OCI-LY7 (cell line): ENCODE measurements at regions not wholly inside any gene's neighbourhood (a gene's known extent, or its start where the extent isn't known, plus 50 kb on each side); places are given as distances from the start of the nearest gene placed in this dataset.

ENCODE experiments used
- BruUV-seq: library from RNA; stranded (reverse); fragments of 400-500 nt; replicated peaks from 2 replicates; lab custom pipeline; 2021; lab: Mats Ljungman, UMichigan
- CTCF ChIA-PET: fragments of 300-600 bp; sonication (Branson Sonifier 250); formaldehyde crosslinking; loops from one replicate; lab custom pipeline; 2022; ENCODE audit warnings: antibody characterized with exemption; ENCODE audit not compliant: unreplicated experiment; lab: Charles Lee
- POLR2A ChIA-PET: fragments of 300-600 bp; sonication (Branson Sonifier 250); formaldehyde crosslinking; loops from one replicate; lab custom pipeline; 2022; ENCODE audit warnings: antibody characterized with exemption; lab: Charles Lee
- DNase-seq: peaks from one replicate; pipeline ENCODE4 v3.0.0-alpha.2; 2015; ENCODE audit warnings: low spot score
- H2AFZ ChIP-seq: fragments of 200-600 bp; sonication (generic), shearing (Covaris generic); 2 replicates; pipeline ENCODE4 v1.6.1; 2014; ENCODE audit warnings: mild to moderate bottlenecking, antibody characterized with exemption, low read length, moderate library complexity
- H3K27ac ChIP-seq: fragments of 200-600 bp; sonication (generic); 2 replicates; pipeline ENCODE4 v1.5.1; 2014; ENCODE audit warnings: mixed run types, low read depth, mild to moderate bottlenecking, moderate library complexity, low read length, inconsistent platforms; ENCODE audit not compliant: poor library complexity, severe bottlenecking
- H3K36me3 ChIP-seq: fragments of 200-600 bp; sonication (generic); 2 replicates; pipeline ENCODE4 v1.6.1; 2014; ENCODE audit warnings: mild to moderate bottlenecking, antibody characterized with exemption, low read length, moderate library complexity, mixed read lengths; ENCODE audit not compliant: insufficient read depth
- H3K4me1 ChIP-seq: fragments of 200-600 bp; sonication (generic); 2 replicates; pipeline ENCODE4 v1.5.1; 2014; ENCODE audit warnings: mild to moderate bottlenecking, low read length; ENCODE audit not compliant: insufficient read depth, poor library complexity, severe bottlenecking
- H3K4me2 ChIP-seq: fragments of 200-600 bp; sonication (generic); 2 replicates; pipeline ENCODE4 v1.6.1; 2014; ENCODE audit warnings: mild to moderate bottlenecking, low read length
- H3K4me3 ChIP-seq: fragments of 200-600 bp; sonication (generic); 2 replicates; pipeline ENCODE4 v1.5.1; 2014; ENCODE audit warnings: mild to moderate bottlenecking, low read depth, low read length; ENCODE audit not compliant: poor library complexity, severe bottlenecking
- H3K79me2 ChIP-seq: fragments of 200-600 bp; sonication (generic); 2 replicates; pipeline ENCODE4 v1.6.1; 2016; ENCODE audit warnings: low read depth, mild to moderate bottlenecking, low read length, moderate library complexity, mixed read lengths; ENCODE audit not compliant: insufficient read depth
- H3K9me2 ChIP-seq: fragments of 200-600 bp; sonication (generic); 2 replicates; pipeline ENCODE4 v1.6.1; 2016; ENCODE audit warnings: mild to moderate bottlenecking, low read length, mixed read lengths; ENCODE audit not compliant: insufficient read depth
- H3K9me3 ChIP-seq: fragments of 200-600 bp; sonication (generic); 2 replicates; pipeline ENCODE4 v1.6.1; 2014; ENCODE audit warnings: mild to moderate bottlenecking, mixed run types, low read length, mixed read lengths
- H4K20me1 ChIP-seq: fragments of 200-600 bp; sonication (generic); 2 replicates; pipeline ENCODE4 v1.6.1; 2014; ENCODE audit warnings: mild to moderate bottlenecking, antibody characterized with exemption, low read length, moderate library complexity, mixed read lengths; ENCODE audit not compliant: insufficient read depth
- EZH2phosphoT487 ChIP-seq: fragments of 200-600 bp; sonication (generic); IDR thresholded peaks from 2 replicates; pipeline ENCODE4 v1.6.1; 2018; ENCODE audit warnings: low read depth, borderline replicate concordance, mild to moderate bottlenecking, mixed run types, antibody characterized with exemption, low read length, moderate library complexity, mixed read lengths
- intact Hi-C: fragments of 100-400 bp; cut with micrococcal nuclease; formaldehyde crosslinking; loops from one replicate; pipeline ENCODE4 v1.10.0; 2022; ENCODE audit not compliant: unreplicated experiment
- TF ChIP-seq, protein P1 (sequence below): fragments of 200-600 bp; sonication (generic); conservative IDR thresholded peaks from 2 replicates; pipeline ENCODE4 v1.5.1; 2014; ENCODE audit warnings: mild to moderate bottlenecking, antibody characterized with exemption, low read length, moderate library complexity, mixed read lengths

DNA sequence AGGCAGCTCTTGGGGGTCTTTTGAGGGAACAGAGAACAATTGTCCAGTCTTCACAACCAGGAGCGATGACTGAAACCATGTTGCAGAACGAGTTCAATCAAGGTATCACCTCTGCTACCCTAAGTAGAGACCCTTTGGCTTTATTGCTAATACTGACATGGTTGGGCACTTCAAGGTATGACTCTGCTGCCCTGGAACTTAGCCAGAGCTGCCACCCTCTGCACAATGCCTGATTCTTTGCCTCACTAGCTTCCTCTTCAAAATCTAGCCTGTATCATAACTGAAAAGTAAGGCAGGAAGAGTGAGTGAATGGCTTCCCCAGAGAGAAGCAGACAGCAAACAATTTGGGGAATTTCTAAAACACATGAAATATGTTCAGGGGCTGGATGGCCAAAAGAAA is 592.7 kb upstream of the NRSN1 start:
- H3K9me3 ChIP-seq = no peaks in the 10 kb centered on the region
- POLR2A ChIA-PET = interaction anchor here (1.1 kb wide), 1 partner anchor 16 kb away, joined by 3 read pairs; no protein-coding TSS in a partner anchor
- TF ChIP-seq, protein P1, sequence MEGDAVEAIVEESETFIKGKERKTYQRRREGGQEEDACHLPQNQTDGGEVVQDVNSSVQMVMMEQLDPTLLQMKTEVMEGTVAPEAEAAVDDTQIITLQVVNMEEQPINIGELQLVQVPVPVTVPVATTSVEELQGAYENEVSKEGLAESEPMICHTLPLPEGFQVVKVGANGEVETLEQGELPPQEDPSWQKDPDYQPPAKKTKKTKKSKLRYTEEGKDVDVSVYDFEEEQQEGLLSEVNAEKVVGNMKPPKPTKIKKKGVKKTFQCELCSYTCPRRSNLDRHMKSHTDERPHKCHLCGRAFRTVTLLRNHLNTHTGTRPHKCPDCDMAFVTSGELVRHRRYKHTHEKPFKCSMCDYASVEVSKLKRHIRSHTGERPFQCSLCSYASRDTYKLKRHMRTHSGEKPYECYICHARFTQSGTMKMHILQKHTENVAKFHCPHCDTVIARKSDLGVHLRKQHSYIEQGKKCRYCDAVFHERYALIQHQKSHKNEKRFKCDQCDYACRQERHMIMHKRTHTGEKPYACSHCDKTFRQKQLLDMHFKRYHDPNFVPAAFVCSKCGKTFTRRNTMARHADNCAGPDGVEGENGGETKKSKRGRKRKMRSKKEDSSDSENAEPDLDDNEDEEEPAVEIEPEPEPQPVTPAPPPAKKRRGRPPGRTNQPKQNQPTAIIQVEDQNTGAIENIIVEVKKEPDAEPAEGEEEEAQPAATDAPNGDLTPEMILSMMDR = no peak
- no peak for TF ChIP-seq EZH2phosphoT487
- H3K27ac ChIP-seq = no peak overlapping the region
- CTCF ChIA-PET = no interaction called here
- no peaks in the 10 kb centered on the region for H3K9me2 ChIP-seq
- no peak for DNase-seq
- H3K4me3 ChIP-seq = no peak overlapping the region
- H4K20me1 ChIP-seq = no peaks in the 10 kb centered on the region
- H3K4me2 ChIP-seq = no peak overlapping the region
- no peaks in the 10 kb centered on the region for H3K79me2 ChIP-seq
- no peaks in the 10 kb centered on the region for H3K36me3 ChIP-seq
- H2AFZ ChIP-seq = no peak overlapping the region
- intact Hi-C loops = no loop called here
- no peaks in the 10 kb centered on the region for H3K4me1 ChIP-seq
- BruUV-seq = no TSS peak

DNA sequence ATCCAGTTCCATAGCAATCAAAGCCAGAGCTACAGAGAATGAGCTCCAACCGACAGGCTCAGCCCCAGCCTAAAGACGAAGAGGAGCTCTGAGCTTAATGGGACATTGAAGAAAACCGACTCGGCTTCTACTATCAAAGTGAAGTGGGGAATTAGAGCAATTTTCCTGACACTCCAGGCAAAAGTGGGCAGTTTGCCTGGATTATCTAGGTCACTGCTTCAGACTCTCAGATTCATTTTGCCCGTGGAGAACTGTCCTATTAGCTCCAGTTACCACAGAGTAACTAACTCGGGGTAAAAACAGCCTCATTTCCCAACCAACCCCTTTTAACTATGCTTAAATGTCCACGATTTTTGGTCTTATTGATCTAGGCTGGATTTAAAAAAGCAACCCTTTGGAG is 592.1 kb upstream of the NRSN1 start:
- H2AFZ ChIP-seq = no peak overlapping the region
- no peaks in the 10 kb centered on the region for H3K9me3 ChIP-seq
- no peaks in the 10 kb centered on the region for H4K20me1 ChIP-seq
- DNase-seq = no peak
- no TSS peak for BruUV-seq
- H3K27ac ChIP-seq = no peak overlapping the region
- no peaks in the 10 kb centered on the region for H3K9me2 ChIP-seq
- ChIA-PET CTCF (no interaction called here), POLR2A (interaction anchor here (1.1 kb wide), 1 partner anchor 17 kb away, joined by 3 read pairs; no protein-coding TSS in a partner anchor)
- no peak overlapping the region for H3K4me3 ChIP-seq
- H3K4me1 ChIP-seq = no peaks in the 10 kb centered on the region
- no peaks in the 10 kb centered on the region for H3K36me3 ChIP-seq
- no peak for TF ChIP-seq EZH2phosphoT487
- TF ChIP-seq, protein P1 = no peak
- intact Hi-C loops = no loop called here
- no peaks in the 10 kb centered on the region for H3K79me2 ChIP-seq
- no peak overlapping the region for H3K4me2 ChIP-seq

GRCh38 chr6:23534351-23534750 is 591.7 kb upstream of the NRSN1 start:
- CTCF ChIA-PET = no interaction called here
- TF ChIP-seq EZH2phosphoT487 = no peak
- TF ChIP-seq, protein P1 = no peak
- POLR2A ChIA-PET = interaction anchor here (0.9 to 1.4 kb wide), 2 partner anchors 9 to 21 kb away, joined by 3 read pairs; no protein-coding TSS in a partner anchor

More at GRCh38 chr6:23534351-23534750, 591.7 kb upstream of the NRSN1 start:
- Histone ChIP-seq H3K36me3 (no peaks in the 10 kb centered on the region), H3K27ac (no peak overlapping the region), H3K4me1 (no peaks in the 10 kb centered on the region), H3K79me2 (no peaks in the 10 kb centered on the region), H4K20me1 (no peaks in the 10 kb centered on the region), H3K9me2 (no peaks in the 10 kb centered on the region), H2AFZ (no peak overlapping the region), H3K4me2 (no peak overlapping the region), H3K9me3 (no peaks in the 10 kb centered on the region), H3K4me3 (no peak overlapping the region)
- intact Hi-C loops = no loop called here
- no peak for DNase-seq
- no TSS peak for BruUV-seq
